B cell (primary cell): ENCODE measurements at regions not wholly inside any gene's neighbourhood (a gene's known extent, or its start where the extent isn't known, plus 50 kb on each side); places are given as distances from the start of the nearest gene placed in this dataset.

Experiments used
- ATAC-seq: fragments of 200-7000 bp; cut with Tn5 transposase; one replicate; pipeline ENCODE4 v1.10.0; 2021; ENCODE audit warnings: low read depth, mild to moderate bottlenecking, moderate number of reproducible peaks, moderate library complexity
- CTCF ChIA-PET: fragments of 350-600 bp; sonication (Branson Sonifier 250); formaldehyde crosslinking; loops from one replicate; lab custom pipeline; 2021; ENCODE audit warnings: antibody characterized with exemption, inconsistent platforms; lab: Charles Lee
- POLR2A ChIA-PET: fragments of 350-600 bp; sonication (Branson Sonifier 250); formaldehyde crosslinking; loops from one replicate; lab custom pipeline; 2021; ENCODE audit warnings: antibody characterized with exemption; lab: Charles Lee
- DNase-seq: peaks from one replicate; pipeline ENCODE4 v3.0.0; 2013
- H2AFZ ChIP-seq: 2 replicates; pipeline ENCODE4 v1.6.1; 2012; ENCODE audit warnings: mild to moderate bottlenecking, low read depth, low read length; ENCODE audit not compliant: insufficient read depth, poor library complexity, severe bottlenecking
- H3K27ac ChIP-seq, 2 donors: 1 replicate in 1 of 2; 2 replicates in 1 of 2; pipeline ENCODE4 v1.5.1; 2012 to 2013; ENCODE audit warnings: low read length in 2 of 2, mild to moderate bottlenecking in 2 of 2, moderate library complexity in 1 of 2
- H3K27me3 ChIP-seq, 4 experiments: fragments of 200-600 bp in 1 of 4; sonication (generic) in 1 of 4; replicated peaks in 1 of 4; 1 replicate in 2 of 4; 2 replicates in 2 of 4; pipeline versions ENCODE4 v1.6.1 to v1.7.0; 2013 to 2016; ENCODE audit warnings: low read length in 3 of 4, mild to moderate bottlenecking in 2 of 4, mixed read lengths in 1 of 4, moderate library complexity in 1 of 4; ENCODE audit not compliant: insufficient read depth in 4 of 4, control insufficient read depth in 3 of 4; ENCODE audit errors: control extremely low read depth in 1 of 4
- H3K36me3 ChIP-seq, 2 experiments: replicated peaks in 1 of 2; 1 replicate in 1 of 2; 2 replicates in 1 of 2; pipeline versions ENCODE4 v1.6.1 to v1.7.1; 2013; ENCODE audit warnings: low read length in 1 of 2; ENCODE audit not compliant: insufficient read depth in 2 of 2, control insufficient read depth in 1 of 2; ENCODE audit errors: control extremely low read depth in 1 of 2, extremely low read depth in 1 of 2
- H3K4me1 ChIP-seq, 2 donors: fragments of 200-600 bp in 1 of 2; sonication (generic) in 1 of 2; 1 replicate in 1 of 2; 2 replicates in 1 of 2; pipeline versions ENCODE4 v1.5.1 to v1.6.1; 2013 to 2017; ENCODE audit warnings: low read length in 2 of 2; ENCODE audit not compliant: control insufficient read depth in 2 of 2, insufficient read depth in 2 of 2
- H3K4me2 ChIP-seq: replicated peaks from 2 replicates; pipeline ENCODE3; 2012; ENCODE audit warnings: mild to moderate bottlenecking, low read depth, low read length; ENCODE audit not compliant: poor library complexity, severe bottlenecking
- H3K4me3 ChIP-seq, 5 experiments: fragments of 200-600 bp in 1 of 5; sonication (generic) in 1 of 5; 1 replicate in 3 of 5; 2 replicates in 2 of 5; pipeline versions ENCODE4 v1.5.1 to v1.7.0; 2011 to 2016; ENCODE audit warnings: low read length in 4 of 5, mild to moderate bottlenecking in 4 of 5, low read depth in 2 of 5, control low read depth in 1 of 5, moderate library complexity in 1 of 5; ENCODE audit not compliant: insufficient read depth in 1 of 5; ENCODE audit errors: control extremely low read depth in 1 of 5, extremely low read depth in 1 of 5
- H3K79me2 ChIP-seq: fragments of 200-600 bp; sonication (generic); one replicate; pipeline ENCODE4 v1.6.0; 2016; ENCODE audit warnings: low read length; ENCODE audit not compliant: control insufficient read depth, insufficient read depth
- H3K9ac ChIP-seq: fragments of 200-600 bp; sonication (generic); 2 replicates; pipeline ENCODE4 v1.6.1; 2017; ENCODE audit warnings: mild to moderate bottlenecking, low read length, moderate library complexity
- H3K9me3 ChIP-seq, 3 donors: one replicate each; pipeline versions ENCODE4 v1.6.1 to v1.7.1; 2013; ENCODE audit warnings: low read length in 2 of 3; ENCODE audit not compliant: control insufficient read depth in 2 of 3, insufficient read depth in 1 of 3; ENCODE audit errors: control extremely low read depth in 1 of 3
- H4K20me1 ChIP-seq: 2 replicates; pipeline ENCODE4 v1.6.0; 2012; ENCODE audit warnings: mild to moderate bottlenecking, low read length; ENCODE audit not compliant: insufficient read depth, control insufficient read depth, poor library complexity, severe bottlenecking
- H3K27ac Mint-ChIP-seq: one replicate; pipeline ENCODE4 v1.8.0; 2021; ENCODE audit warnings: mixed read lengths
- H3K27me3 Mint-ChIP-seq: one replicate; pipeline ENCODE4 v1.8.0; 2021; ENCODE audit warnings: mixed read lengths
- H3K4me1 Mint-ChIP-seq: one replicate; pipeline ENCODE4 v1.8.0; 2021; ENCODE audit warnings: mixed read lengths
- H3K4me3 Mint-ChIP-seq: one replicate; pipeline ENCODE4 v1.8.0; 2021; ENCODE audit warnings: mixed read lengths
- H3K9me3 Mint-ChIP-seq: one replicate; pipeline ENCODE4 v1.8.0; 2022; ENCODE audit warnings: mixed read lengths; ENCODE audit not compliant: insufficient read depth
- CTCF ChIP-seq: fragments of 200-600 bp; IDR thresholded peaks from one replicate; pipeline ENCODE4 v1.8.0; 2022; ENCODE audit warnings: antibody characterized with exemption, mild to moderate bottlenecking
- EZH2 ChIP-seq: IDR thresholded peaks from 2 replicates; pipeline ENCODE4 v1.6.1; 2012; ENCODE audit warnings: borderline replicate concordance, low read depth, mild to moderate bottlenecking, moderate library complexity, low read length; ENCODE audit not compliant: insufficient read depth, poor library complexity, severe bottlenecking
- WGBS: methylation state at CpG from one replicate; pipeline ENCODE4 v1.1.5; 2013; ENCODE audit warnings: missing lambda C conversion rate; ENCODE audit not compliant: insufficient coverage; 5-methylcytosine and 5-hydroxymethylcytosine counted together
- intact Hi-C: fragments of 100-400 bp; cut with micrococcal nuclease; formaldehyde crosslinking; loops from one replicate; pipeline ENCODE4 v1.10.0; 2022

GRCh38 chr6:147708170-147708569 is 199.7 kb downstream of the SAMD5 start:
- Histone ChIP-seq H3K4me2 (no peak overlapping the region), H3K27me3 (no peaks in the 10 kb centered on the region), H3K79me2 (no peaks in the 10 kb centered on the region), H3K9me3 (peaks cover 0 to 4% (median 0%) of the 10 kb centered on the region in 3 donors), H3K4me1 (no peaks in the 10 kb centered on the region), H3K27ac (no peak overlapping the region), H2AFZ (no peak overlapping the region), H4K20me1 (no peaks in the 10 kb centered on the region), H3K9ac (no peak overlapping the region), H3K4me3 (no peak overlapping the region), H3K36me3 (no peaks in the 10 kb centered on the region)
- no peak for TF ChIP-seq CTCF
- no peak for TF ChIP-seq EZH2
- CTCF ChIA-PET = no interaction called here
- Mint-ChIP-seq H3K27me3 (no peaks in the 10 kb centered on the region), H3K9me3 (no peaks in the 10 kb centered on the region), H3K4me3 (no peak overlapping the region), H3K27ac (no peak overlapping the region), H3K4me1 (no peaks in the 10 kb centered on the region)
- ATAC-seq (no peak), DNase-seq (no peak)
- 93% methylated on average over 3 of the region's 3 CpGs for WGBS
- POLR2A ChIA-PET = no interaction called here
- intact Hi-C loops = no loop called here

GRCh38 chr6:147709396-147710272 is 201.1 kb downstream of the SAMD5 start:
- Histone ChIP-seq H3K27me3 (no peaks in the 10 kb centered on the region), H3K9me3 (peaks cover 0 to 4% (median 0%) of the 10 kb centered on the region in 3 donors), H3K9ac (no peak overlapping the region), H4K20me1 (no peaks in the 10 kb centered on the region), H3K4me1 (no peaks in the 10 kb centered on the region), H3K79me2 (no peaks in the 10 kb centered on the region), H3K4me3 (no peak overlapping the region), H2AFZ (no peak overlapping the region), H3K27ac (no peak overlapping the region), H3K36me3 (no peaks in the 10 kb centered on the region), H3K4me2 (no peak overlapping the region)
- 90% methylated on average over 3 of the region's 6 CpGs for WGBS
- ChIA-PET POLR2A (no interaction called here), CTCF (no interaction called here)
- Mint-ChIP-seq H3K4me3 (no peak overlapping the region), H3K27me3 (no peaks in the 10 kb centered on the region), H3K9me3 (no peaks in the 10 kb centered on the region), H3K27ac (no peak overlapping the region), H3K4me1 (no peaks in the 10 kb centered on the region)
- no peak for TF ChIP-seq CTCF
- TF ChIP-seq EZH2 = no peak
- ATAC-seq (no peak), DNase-seq (no peak)
- intact Hi-C loops = no loop called here
